ENCODE measurements at regions not wholly inside any gene's neighbourhood (a gene's known extent, or its start where the extent isn't known, plus 50 kb on each side); places are given as distances from the start of the nearest gene placed in this dataset.

DNA sequence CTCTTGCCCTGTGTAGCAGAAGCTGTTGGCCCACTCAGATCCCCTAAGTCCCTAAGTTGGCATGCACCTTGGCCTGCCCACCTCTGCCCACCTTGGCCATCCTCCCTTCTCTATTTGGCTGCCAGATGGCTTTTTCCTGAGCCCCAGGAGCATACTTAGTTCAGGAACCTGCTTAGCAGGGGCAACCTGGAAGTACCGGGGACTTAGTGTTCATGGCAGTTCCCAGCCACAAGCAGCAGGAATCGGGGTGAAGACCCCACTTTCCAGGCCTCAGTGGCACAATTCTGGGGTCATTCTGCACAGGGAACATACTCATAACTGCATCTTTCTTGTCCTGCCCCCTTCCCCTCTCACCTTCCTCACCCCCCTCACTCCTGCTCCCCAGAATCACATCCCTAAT is 158.0 kb upstream of the PMEPA1 start:
- H3K9me1 ChIP-seq (replicated peaks; ENCODE audit: control insufficient read depth, extremely low read depth, insufficient read depth, low read length): no peaks in the 10 kb centered on the region
- H2AFZ ChIP-seq (ENCODE audit: low read depth, low read length): no peak overlapping the region
- DNase-seq (ENCODE audit: low read depth, low spot score) (no peak), FAIRE-seq (no peak)
- H3K9me3 ChIP-seq (replicated peaks; ENCODE audit: control insufficient read depth, insufficient read depth, low read length): no peaks in the 10 kb centered on the region
- BruUV-seq (replicated peaks): no TSS peak
- no peaks in the 10 kb centered on the region for H3K36me3 ChIP-seq (ENCODE audit: control insufficient read depth in 2 of 2, extremely low read depth in 1 of 2, insufficient read depth in 2 of 2, low read length in 2 of 2)
- ChIA-PET CTCF (no interaction called here), POLR2A (no interaction called here)
- no peaks in the 10 kb centered on the region for H4K20me1 ChIP-seq (replicated peaks; ENCODE audit: control insufficient read depth, extremely low read depth, insufficient read depth, low read length)
- H3K4me3 ChIP-seq (replicated peaks in 1 of 3; ENCODE audit: insufficient read depth in 1 of 3, low read depth in 1 of 3, low read length in 3 of 3): no peak overlapping the region
- no peaks in the 10 kb centered on the region for H3K4me1 ChIP-seq (ENCODE audit: control insufficient read depth, extremely low read depth, insufficient read depth, low read length)
- H3K9ac ChIP-seq (replicated peaks; ENCODE audit: extremely low read depth, insufficient read depth, low read length): no peak overlapping the region
- H3K79me2 ChIP-seq (ENCODE audit: control insufficient read depth, insufficient read depth, low read length): no peaks in the 10 kb centered on the region
- H3K27me3 ChIP-seq (ENCODE audit: control insufficient read depth in 2 of 2, insufficient read depth in 2 of 2, low read length in 2 of 2): peaks cover 0 to 9% of the 10 kb centered on the region in 2 experiments
- dilution Hi-C loops (cut with MboI; ENCODE audit: extremely low pct_ligation_motif_present, low sequenced_read_pairs) (no loop called here), intact Hi-C loops (cut with micrococcal nuclease) (loop anchor here (10.0 kb wide), 1 partner anchor 213 kb away; no protein-coding TSS in a partner anchor)
- H3K4me2 ChIP-seq (ENCODE audit: insufficient read depth, low read length): no peak overlapping the region
- TF ChIP-seq POLR2AphosphoS5 (IDR thresholded peaks at IDR 0.05; ENCODE audit: insufficient read depth, low read depth, low read length) (no peak), EZH2 (IDR thresholded peaks at IDR 0.05; ENCODE audit: borderline replicate concordance, low read depth, low read length, severe bottlenecking) (no peak)
- TF ChIP-seq, protein P1, sequence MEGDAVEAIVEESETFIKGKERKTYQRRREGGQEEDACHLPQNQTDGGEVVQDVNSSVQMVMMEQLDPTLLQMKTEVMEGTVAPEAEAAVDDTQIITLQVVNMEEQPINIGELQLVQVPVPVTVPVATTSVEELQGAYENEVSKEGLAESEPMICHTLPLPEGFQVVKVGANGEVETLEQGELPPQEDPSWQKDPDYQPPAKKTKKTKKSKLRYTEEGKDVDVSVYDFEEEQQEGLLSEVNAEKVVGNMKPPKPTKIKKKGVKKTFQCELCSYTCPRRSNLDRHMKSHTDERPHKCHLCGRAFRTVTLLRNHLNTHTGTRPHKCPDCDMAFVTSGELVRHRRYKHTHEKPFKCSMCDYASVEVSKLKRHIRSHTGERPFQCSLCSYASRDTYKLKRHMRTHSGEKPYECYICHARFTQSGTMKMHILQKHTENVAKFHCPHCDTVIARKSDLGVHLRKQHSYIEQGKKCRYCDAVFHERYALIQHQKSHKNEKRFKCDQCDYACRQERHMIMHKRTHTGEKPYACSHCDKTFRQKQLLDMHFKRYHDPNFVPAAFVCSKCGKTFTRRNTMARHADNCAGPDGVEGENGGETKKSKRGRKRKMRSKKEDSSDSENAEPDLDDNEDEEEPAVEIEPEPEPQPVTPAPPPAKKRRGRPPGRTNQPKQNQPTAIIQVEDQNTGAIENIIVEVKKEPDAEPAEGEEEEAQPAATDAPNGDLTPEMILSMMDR (IDR thresholded peaks at IDR 0.05; ENCODE audit: extremely low read depth in 1 of 2, insufficient read depth in 1 of 2, low read depth in 1 of 2, low read length in 2 of 2): no peak
- TF ChIP-seq, protein P2, sequence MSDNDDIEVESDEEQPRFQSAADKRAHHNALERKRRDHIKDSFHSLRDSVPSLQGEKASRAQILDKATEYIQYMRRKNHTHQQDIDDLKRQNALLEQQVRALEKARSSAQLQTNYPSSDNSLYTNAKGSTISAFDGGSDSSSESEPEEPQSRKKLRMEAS (IDR thresholded peaks at IDR 0.05; ENCODE audit: insufficient read depth, insufficient read length): no peak
- H3K27ac ChIP-seq (ENCODE audit: insufficient read depth, low read depth, low read length): no peak overlapping the region

DNA sequence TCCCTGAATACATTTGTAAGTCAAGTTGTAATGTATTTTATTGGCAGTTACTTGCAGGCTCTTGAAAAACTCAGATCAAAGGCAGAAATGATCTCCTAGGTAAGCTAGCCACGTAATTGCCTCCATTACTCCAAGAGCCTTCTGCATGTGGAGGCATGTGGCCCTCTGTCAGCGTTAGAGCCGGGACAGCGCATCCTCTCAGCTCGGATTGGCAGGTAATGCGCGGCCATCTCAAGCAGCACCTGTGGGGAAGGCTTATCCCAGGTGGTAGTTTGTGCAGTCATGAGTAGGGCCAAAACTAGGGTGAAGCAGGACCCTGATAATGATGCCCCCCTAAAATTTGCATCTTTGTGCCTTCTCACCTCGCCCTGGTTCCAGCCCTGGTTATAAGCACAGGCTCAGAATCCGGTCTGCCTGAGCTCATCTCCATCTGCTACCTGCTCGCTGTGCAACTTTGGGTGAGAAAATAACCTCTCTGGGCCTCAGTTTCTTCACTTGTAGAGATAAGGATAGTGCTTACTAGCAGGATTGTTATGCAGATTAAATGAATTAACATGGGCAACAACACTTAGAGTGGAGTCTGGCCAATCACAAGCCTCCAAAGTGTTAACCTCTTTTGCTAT is 157.5 kb upstream of the PMEPA1 start:
- Histone ChIP-seq H3K79me2 (ENCODE audit: control insufficient read depth, insufficient read depth, low read length) (no peaks in the 10 kb centered on the region), H2AFZ (ENCODE audit: low read depth, low read length) (no peak overlapping the region), H3K27me3 (ENCODE audit: control insufficient read depth in 2 of 2, insufficient read depth in 2 of 2, low read length in 2 of 2) (peaks cover 0 to 9% of the 10 kb centered on the region in 2 experiments), H3K4me1 (ENCODE audit: control insufficient read depth, extremely low read depth, insufficient read depth, low read length) (no peaks in the 10 kb centered on the region), H3K4me2 (ENCODE audit: insufficient read depth, low read length) (no peak overlapping the region), H3K36me3 (ENCODE audit: control insufficient read depth in 2 of 2, extremely low read depth in 1 of 2, insufficient read depth in 2 of 2, low read length in 2 of 2) (no peaks in the 10 kb centered on the region), H3K9ac (replicated peaks; ENCODE audit: extremely low read depth, insufficient read depth, low read length) (no peak overlapping the region), H3K9me3 (replicated peaks; ENCODE audit: control insufficient read depth, insufficient read depth, low read length) (no peaks in the 10 kb centered on the region), H3K27ac (ENCODE audit: insufficient read depth, low read depth, low read length) (no peak overlapping the region), H3K9me1 (replicated peaks; ENCODE audit: control insufficient read depth, extremely low read depth, insufficient read depth, low read length) (no peaks in the 10 kb centered on the region), H3K4me3 (replicated peaks in 1 of 3; ENCODE audit: insufficient read depth in 1 of 3, low read depth in 1 of 3, low read length in 3 of 3) (no peak overlapping the region), H4K20me1 (replicated peaks; ENCODE audit: control insufficient read depth, extremely low read depth, insufficient read depth, low read length) (no peaks in the 10 kb centered on the region)
- TF ChIP-seq EZH2 (IDR thresholded peaks at IDR 0.05; ENCODE audit: borderline replicate concordance, low read depth, low read length, severe bottlenecking) (no peak), FOS (IDR thresholded peaks at IDR 0.05; ENCODE audit: borderline replicate concordance, insufficient read depth, low read length) (no peak), GATA2 (IDR thresholded peaks at IDR 0.05; ENCODE audit: insufficient read depth, insufficient read length, low read depth, low read length) (no peak), POLR2A (IDR thresholded peaks at IDR 0.05; ENCODE audit: low read depth, low read length) (no peak)
- BruUV-seq (replicated peaks): no TSS peak
- ChIA-PET CTCF (interaction anchor here (0.9 kb wide), 1 partner anchor 186 kb away, joined by 3 read pairs; no protein-coding TSS in a partner anchor), POLR2A (no interaction called here)
- FAIRE-seq (no peak), DNase-seq (ENCODE audit: low read depth, low spot score) (no peak)
- intact Hi-C loops (cut with micrococcal nuclease): loop anchor here (10.0 kb wide), 1 partner anchor 212 kb away; no protein-coding TSS in a partner anchor
- dilution Hi-C loops (cut with MboI; ENCODE audit: extremely low pct_ligation_motif_present, low sequenced_read_pairs): no loop called here
